NCI-H524 (cell line): ENCODE measurements at regions not wholly inside any gene's neighbourhood (a gene's known extent, or its start where the extent isn't known, plus 50 kb on each side); places are given as distances from the start of the nearest gene placed in this dataset.

Source experiments
- DNase-seq, 2 experiments: peaks; one replicate each; lab custom pipeline; 2025; lab: John Stamatoyannopoulos, UW

DNA sequence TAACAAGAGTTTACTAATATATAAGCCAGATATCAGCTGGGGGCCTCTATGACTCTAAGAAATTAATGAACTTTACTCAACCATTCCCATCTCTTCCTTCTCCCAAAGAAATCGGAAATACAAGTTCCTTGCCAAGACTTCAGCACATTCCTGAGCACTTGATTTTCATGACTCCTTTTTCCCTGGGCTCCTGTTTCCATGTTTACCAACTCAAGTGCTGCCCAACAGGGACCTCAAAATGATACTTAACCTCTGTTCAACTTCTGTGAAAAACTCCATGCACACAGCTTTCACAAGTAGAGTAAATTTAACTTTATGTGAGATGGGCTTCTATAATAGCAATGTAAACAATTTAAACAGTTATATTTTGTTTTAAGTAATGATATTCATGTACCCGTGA is 315.8 kb upstream of the CDIN1 start:
- DNase-seq, result no peak

DNA sequence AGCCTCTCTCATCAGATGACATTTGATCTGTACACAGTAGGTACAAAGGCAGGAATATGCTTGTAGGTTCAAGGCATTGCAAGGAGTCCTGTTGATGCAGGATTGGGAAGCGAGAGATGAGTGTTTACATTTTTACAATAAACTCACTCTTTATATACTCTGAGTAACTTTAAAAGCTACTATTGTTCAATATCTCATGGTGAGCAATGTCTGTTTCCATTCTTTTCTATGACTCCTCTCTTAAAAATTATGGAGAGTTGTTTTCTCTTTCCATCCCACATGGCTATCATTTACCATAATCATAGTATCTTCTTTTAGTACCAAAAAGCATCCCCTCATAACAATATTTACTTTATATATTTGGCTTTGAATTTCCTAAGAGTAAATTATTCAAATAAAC is 314.0 kb upstream of the CDIN1 start:
- no peak for DNase-seq

DNA sequence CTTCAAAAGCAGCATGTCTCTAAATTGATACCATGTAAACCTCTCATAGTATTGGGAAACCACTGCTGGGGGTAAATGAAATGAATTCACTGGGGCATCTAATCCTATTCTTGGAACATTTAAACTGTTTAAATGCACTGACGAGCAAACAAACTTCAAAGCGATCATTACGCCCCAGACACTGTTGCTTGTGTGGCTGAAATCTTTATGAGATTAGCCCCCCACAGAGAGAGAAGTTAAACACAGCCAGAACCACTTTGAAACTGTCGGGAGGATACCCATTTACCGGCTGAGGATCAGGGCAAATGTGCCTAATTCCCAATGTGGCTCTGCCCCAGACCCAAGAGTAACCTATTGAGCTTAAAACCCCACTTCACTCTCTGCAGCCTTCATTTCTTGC is 308.4 kb upstream of the CDIN1 start:
- DNase-seq, result no peak

DNA sequence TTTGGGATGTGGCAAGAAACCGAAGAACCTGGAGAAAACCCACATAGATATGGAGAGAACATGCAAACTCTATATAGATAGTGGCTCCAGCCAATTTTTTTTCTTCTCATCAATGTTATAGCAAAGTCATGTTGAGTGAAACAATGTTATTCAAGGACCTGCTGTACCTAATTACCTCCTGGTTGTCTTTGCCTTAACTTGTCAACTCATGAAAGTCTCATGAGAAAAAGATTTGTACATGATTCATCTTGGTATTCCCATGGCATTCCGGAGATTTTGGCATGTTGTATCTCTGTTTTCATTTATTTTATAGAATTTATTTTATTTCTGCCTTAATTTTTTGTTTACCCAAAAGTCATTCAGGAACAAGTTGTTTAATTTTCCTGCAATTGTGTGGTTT is 303.8 kb upstream of the CDIN1 start:
- DNase-seq, result no peak

DNA sequence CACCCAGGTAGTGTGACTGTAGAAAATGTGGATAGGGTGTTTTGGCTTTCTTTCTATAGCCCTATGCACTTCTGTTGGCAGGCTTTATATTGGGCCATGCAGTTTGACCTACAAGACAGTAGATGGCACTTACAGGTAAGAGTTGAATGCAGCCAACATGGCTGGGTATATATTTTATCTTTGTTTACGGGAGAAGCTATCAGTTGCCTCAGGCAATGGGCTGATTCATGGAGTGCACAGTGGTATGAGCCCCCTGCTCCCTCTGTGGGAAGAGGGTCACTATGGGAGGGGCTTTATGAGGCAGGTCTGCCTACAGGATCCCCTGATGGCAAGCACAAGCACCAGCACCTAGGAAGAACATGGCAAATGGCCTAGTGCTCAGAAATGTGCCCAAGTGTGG is 301.2 kb upstream of the CDIN1 start:
- DNase-seq, result peak in 1 of 2 experiments; percentile 36

DNA sequence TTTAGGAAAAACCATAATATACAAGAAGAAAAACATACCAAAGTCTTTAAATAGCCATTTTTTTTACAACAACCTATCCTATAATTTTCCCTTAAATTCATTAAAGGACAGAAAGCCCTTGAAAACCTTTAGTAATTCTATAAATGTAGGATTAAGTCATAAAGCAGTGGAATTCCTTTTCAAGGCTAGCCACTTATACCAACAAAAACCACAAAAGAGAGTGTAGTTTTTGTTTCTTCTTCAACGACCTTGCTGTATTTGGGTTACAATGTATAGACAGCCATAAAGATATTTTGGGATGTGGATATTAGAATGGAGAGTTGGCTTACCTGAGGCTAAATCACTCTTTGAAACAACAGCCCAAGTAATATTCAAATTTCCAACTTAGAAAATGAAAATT is 296.6 kb upstream of the CDIN1 start:
- no peak for DNase-seq

DNA sequence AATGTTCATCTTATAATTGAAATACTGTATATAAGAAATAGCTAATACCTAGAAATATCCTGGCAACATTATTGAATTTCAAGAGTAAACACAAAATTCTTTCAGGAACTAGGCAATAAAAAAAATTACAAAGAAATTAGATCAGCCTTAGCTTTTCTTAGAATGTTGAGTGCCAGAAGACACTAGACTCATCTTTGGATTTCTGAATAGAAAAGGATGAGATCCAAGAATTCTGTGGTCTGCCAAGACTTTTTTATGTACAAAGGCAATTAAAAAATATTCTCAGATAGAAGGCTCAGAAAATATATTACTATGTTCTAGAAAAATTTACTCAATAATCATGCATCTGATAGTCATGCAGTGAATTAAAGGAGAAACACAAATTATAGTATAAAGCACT is 294.5 kb upstream of the CDIN1 start:
- DNase-seq, result no peak

DNA sequence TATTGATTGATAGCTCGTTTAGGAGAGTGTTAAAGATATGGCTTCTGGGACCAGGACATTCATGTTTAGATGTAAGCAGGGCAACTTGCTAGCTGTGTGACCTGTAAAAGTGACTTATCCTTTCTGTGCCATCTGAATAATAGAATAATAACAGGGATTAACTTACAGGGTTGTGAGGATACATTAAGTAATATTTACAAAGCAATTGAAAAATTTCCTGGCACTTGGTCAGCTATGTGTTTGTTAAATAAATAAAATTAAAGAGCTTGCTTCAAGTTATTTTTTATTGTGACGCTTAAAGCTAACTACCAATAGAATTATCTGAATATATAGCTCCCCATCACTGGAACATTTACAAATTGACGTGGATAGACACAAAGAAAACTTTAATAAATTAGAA is 287.9 kb upstream of the CDIN1 start:
- DNase-seq, result no peak

DNA sequence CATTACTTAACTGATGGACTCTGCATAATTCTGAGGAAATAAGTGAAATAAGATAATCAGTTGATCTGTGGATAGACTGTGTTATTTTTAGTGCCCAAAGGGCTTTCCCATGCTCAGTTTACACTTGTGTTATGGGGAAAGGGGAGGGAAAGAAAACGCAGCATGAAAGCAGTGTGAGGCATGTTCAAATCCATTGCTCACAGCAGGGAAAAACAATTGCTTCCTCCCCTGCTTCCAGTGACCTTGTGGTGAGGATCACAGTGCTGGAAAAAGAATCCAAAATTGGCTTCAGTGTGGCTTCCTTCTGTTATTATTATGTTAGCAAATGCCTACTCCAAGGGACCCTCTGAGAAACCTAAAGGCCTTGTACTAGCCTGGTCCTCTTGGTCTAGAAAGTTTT is 285.1 kb upstream of the CDIN1 start:
- DNase-seq, result no peak

DNA sequence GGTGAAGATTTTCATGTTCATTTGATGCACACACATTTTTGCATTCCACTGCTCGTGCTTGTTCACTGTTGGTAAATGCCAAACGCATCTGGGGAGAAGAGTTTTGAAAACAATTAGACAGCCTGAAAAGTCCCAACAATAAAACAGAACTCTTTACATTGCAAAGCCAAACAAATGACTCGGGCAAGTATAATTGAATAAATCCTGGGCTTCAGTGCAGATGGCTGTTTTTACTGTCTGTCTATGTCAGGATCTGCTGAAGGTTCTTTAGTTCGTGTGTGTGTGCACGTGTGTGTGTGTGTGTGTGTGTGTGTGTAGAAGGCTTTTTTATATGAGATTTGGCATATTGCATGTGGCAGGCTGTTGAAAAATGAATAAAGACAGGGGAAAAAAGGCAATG is 277.5 kb upstream of the CDIN1 start:
- no peak for DNase-seq

DNA sequence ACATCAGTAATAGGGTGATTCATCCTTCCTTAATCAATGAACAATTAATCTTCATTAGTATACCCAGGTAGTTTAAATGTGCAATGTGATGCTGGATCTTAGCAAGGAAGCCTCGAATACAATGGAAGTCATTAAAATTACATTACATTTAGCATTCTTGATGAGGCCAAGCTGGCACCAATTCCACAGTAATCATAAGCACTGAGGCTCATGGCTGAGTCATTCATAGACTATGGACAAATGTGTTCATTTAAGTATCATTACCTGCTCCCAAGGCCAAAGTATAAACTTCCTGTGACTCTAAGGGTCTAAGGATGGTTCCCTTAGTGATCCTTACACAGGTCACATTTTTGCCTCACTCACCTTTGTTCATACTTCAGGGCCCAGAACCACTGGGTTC is 266.4 kb upstream of the CDIN1 start:
- DNase-seq, result no peak

DNA sequence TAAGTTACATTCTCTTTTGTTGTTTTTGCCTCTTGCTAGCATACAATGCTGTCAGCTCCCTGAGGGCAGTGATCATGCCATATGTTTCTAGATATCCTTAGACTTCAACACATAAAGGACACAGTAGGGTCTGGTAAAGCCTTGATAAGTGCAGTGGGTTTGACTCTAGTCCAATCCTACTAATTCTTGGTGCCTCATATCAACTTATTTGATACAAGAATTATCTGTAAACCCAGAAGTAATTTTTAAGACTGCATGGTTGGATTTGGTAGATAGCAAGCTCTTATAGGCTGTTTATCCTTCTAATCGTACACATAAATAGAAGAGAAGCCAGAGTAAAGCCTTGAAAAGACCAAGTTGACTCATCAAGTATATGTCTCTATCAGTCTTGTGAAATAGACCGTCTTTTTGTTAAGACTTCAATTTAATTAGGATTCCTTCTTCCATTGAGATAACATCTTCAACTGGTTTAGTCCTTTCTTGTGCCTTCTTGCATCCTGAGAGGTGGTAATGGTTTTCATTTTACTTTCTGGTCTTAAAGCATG is 265.6 kb upstream of the CDIN1 start:
- DNase-seq, result no peak

DNA sequence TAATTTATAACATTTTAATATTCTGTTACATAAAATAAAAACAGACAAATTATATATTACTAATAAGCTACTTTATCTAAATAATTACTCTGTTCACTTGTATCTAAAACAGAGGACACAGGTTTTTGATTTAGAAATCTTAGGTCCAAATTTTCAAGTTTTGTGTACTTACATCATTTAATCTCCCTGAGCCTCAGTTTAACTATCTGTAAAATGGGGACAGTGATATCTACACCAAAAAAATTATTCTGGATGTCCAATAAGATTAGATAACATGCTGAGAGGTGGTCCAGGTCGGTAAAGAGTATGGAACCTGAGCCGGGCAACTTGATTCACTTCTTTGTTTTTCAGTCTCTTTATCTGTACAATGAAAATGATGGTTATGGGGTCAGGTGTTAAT is 263.8 kb upstream of the CDIN1 start:
- no peak for DNase-seq

DNA sequence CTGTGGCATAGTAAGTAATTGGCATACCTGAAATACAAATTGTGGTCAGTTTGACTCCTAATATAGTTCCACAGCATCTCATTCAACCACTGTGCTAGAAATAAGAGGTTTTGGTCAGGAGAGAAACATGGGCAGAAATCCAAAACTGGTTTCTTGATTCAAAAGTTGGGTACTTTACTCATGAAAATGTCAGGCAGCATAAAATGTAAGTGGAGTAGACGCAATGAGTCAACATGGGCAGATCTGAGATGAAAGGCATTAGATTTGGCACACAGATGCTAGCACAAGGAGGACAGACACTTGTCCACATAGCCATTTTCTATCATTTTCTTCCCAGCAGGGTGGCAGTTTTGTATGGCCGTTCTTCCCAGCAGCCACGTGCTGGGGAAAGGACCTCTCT is 255.8 kb upstream of the CDIN1 start:
- no peak for DNase-seq

DNA sequence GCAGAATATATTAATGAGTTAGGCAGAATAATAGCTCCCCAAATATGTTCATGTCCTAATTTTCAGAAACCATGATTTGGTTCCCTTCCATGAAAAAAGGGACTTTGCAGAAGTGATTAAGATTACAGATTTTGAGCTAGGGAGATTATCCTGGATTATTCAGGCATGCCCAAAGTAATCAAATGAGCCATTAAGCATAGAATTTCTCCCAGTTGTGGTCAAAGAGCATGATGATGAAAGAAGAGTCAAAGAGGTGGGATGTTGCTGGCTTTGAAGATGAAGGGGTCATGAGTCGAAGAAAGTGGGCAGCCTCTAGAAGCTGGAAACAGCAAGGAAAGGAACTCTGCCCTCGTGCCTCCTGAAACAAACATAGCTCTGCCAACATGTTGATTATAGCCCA is 254.2 kb upstream of the CDIN1 start:
- DNase-seq, result no peak

DNA sequence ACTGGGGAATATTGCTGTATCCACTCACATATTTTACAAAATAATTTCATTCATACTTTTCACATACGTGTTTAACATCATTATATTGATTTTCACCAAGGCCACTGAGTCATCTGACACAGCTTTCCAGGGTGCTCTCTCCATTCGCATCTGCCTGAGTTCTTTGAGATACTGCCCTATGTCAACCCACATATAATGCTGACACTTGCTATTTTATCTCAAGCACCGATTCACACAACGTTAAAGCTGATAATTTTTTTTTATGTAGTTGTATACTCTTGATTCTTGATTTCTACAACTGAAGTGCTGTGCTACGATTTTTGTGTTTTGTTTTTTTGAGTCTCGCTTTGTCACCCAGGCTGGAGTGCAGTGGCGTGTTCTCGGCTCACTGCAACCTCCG is 249.8 kb upstream of the CDIN1 start:
- no peak for DNase-seq

DNA sequence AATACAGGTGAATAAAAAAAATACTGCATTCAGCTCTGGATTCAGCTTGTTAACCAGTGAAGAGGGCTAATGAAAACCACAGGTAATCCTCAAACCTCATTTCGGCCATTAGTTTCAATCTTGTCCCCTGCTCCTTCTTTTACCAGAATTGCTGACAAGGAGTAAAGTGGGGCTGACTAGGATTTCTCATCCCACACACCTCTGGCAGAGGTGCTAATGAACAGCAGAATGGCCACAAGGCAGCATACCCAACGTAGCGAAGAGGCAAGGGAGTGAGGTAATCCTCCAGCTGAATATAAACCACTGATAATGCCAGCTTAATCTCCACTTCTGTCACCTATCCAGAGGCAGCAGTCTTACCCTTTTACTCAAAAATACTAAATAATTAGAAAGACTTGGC is 248.8 kb upstream of the CDIN1 start:
- DNase-seq, result peak in 1 of 2 experiments; percentile 46

DNA sequence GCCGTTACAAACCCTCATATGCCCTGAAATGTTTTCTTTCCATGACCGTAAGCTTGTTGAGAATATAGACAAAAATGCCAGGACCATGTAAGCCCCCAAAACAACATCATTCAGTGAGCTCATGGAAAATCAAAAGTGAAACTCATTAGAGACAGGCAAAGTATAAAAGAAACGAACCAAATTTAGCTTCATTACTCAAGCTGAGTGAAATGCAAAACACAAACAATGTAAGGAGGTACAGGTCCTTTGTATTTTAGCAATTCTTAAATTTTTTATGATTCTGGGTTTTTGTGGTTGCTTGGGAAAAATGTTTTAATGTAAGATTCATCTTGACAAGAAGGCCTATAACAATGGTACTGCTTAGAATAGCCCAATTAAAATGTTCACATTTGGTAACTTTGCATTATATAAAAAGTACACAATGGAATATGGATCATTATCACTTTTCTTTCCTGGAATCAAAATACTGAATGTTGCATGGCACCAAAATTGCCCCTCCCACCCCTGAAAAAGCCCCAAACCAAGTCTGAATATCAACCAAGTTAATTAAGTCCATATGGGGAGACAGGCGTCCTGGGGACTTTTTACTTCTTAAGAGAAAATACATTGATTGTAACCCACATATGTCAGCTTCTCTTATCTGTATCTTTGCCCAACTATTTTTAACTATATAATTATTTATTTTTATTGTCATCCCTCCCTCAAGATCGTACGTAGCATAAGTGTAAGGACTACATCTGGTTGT is 247.7 kb upstream of the CDIN1 start:
- no peak for DNase-seq

DNA sequence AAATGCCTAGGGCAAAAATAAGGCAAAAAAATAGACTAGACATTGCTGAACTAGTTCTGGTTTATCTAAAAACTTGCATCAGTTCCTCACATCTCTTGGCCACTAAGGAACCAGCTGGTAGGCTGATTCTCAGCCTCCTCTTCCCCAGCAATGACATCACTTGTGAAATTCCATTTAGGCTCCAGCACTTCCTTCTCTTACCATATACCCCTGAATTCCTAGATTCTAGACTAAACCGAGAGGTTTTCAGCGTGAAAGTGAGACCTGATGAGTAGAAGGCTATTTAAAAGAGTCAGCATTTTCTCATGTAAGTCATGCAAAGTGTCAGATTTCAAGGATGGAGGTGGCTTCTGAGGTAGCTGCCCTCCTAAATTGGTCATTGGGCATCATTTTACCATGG is 247.1 kb upstream of the CDIN1 start:
- DNase-seq, result no peak

DNA sequence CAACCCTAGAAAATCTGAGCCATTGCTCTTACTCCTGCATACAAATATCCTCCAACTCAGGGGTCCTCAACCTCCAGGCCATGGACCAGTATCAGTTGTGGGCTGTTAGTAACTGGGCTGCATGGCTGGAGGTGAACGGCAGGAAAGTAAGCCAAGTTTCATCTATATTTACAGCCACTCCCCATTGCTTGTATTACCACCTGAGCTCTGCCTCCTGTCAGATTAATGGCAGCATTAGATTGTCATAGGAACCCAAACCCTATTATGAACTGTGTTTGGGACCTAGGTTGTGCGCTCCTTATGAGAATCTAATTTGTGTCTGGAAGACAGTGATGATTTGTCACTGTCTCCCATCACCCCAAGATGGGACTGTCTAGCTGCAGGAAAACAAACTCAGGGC is 246.5 kb upstream of the CDIN1 start:
- DNase-seq, result no peak

DNA sequence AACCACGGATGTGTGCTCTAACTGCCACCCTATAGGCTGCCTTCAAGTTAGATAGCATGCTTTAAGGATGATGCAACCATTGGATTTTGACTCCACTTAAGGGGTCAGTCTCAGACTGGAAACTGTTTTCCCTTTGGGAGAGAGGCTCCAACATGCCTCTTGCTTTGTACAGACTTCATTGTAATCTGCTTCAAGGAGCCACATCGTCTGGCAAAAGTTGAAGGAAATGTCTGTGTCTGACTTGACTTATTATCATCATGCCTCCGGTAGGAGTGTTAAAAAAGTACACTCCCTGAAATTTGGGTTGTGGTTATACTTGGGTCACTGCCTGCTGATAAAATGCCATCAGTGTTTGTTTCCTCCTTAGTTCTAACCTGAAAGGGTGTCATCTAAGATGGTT is 245.4 kb upstream of the CDIN1 start:
- peak in 1 of 2 experiments; percentile 21 for DNase-seq

DNA sequence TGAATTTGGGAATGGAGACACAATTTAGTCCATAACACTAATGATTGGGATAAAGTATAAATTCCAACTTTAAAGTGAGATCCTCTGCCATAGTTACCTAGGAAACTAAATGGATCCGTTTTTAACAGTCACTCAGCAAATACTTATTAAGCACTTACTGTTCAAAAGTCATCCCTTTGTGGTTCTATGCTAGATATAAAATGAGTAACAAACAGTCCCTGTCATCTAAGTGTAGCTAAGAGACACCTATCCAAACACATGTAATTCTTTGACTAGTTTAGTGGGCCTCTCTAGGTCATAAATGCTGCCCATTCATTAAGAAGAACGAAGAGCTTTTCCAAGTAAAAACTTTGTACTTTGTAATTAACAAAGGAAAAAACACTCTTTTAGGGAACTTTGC is 244.2 kb upstream of the CDIN1 start:
- DNase-seq, result no peak

DNA sequence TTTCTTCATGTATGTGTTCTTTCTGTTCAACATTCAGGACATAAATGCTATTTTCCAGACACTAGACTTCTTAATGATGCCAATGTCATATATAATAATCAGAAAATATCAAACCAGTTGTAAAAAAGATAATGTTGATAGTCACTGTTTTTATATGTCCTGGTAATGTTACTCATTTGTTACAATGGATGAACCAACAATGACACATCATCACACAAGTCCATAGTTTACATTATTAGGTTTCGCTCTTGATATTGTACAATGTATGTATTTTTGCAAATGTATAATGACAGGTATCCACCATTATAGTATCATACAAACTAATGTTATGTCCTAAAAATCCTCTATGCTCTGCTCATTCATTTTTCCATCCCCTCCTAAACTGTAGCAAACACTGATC is 243.8 kb upstream of the CDIN1 start:
- no peak for DNase-seq

DNA sequence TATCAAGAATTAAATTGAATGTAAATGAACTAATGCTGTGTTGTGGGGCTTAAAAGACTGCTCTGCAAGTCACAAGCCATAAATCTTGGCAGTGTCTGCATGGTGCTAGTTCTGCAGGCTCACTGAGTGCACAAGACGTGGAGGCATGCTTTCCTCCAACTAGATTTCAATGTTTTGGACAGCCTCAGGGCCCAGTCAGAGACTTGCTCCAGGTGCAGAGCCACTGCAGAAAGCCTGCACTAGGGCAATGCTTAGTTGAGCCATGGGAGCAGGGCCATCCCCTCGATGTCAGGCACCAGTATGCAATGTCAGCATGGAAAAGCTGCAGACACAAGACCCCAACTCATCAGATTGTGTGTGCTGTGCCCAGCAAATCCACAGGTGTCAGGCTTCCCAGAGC is 234.5 kb upstream of the CDIN1 start:
- no peak for DNase-seq
